COR-L47 (cell line): ENCODE measurements at regions not wholly inside any gene's neighbourhood (a gene's known extent, or its start where the extent isn't known, plus 50 kb on each side); places are given as distances from the start of the nearest gene placed in this dataset.

Experiments used
- DNase-seq: peaks from one replicate; lab custom pipeline; 2025; lab: John Stamatoyannopoulos, UW

DNA sequence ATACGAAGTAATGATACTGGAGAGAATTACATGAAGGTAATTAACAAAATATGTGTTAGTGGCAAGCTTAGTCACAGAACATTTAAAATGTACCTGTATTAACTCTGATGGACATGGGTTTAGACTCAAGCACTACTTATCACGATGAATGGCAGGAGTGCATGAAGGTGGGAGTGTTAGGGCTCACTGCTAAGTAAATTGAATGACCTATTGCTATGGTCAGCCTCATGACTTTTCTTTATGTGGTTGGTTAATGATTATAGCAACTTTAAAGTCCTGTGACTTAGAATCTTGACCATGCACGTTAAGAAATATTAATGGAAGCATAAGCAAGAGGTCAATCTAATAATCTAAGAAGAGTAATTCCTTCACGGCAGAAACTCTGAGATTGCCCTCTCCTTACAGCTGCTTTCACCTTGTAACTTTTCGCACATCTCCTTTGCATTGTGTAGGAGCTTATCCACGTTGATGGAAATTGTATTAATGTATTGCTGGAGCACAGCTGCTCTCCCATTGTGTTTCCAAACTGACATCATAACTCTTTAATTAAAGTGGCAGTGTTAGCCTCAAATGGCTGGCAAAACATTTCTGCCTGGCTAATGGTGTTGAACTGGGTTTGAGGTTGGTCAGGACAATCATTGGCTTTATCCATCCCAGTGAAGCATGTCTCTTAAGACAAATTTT lies 114.5 kb downstream of the RXFP2 start:
- no peak for DNase-seq

- no peak for DNase-seq
Observed at GRCh38 chr13:31859571-31859970, 120.2 kb downstream of the RXFP2 start.

GRCh38 chr13:31860002-31860401 lies 120.7 kb downstream of the RXFP2 start:
- DNase-seq, result no peak

DNA sequence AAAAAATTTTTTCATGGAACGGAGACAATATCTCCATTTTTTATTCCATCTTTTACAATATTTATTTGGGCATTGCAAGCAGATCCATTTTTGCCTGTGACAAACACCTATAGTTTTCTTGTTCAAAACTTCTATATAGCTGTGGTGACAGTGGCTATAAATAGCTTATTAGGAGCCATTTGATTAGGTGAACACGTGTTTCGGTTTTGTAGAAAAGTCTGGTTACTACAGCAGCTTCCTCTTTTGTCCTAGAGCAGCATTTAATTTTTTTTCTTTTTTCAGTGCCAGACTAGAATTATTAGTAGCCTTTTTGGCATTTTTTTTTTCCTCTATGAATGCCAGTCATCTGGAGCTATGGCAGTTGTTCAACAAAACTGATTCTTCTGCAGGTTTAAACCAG lies 123.5 kb downstream of the RXFP2 start:
- no peak for DNase-seq

GRCh38 chr13:31864307-31864706 lies 125.0 kb downstream of the RXFP2 start:
- DNase-seq, result no peak

DNA sequence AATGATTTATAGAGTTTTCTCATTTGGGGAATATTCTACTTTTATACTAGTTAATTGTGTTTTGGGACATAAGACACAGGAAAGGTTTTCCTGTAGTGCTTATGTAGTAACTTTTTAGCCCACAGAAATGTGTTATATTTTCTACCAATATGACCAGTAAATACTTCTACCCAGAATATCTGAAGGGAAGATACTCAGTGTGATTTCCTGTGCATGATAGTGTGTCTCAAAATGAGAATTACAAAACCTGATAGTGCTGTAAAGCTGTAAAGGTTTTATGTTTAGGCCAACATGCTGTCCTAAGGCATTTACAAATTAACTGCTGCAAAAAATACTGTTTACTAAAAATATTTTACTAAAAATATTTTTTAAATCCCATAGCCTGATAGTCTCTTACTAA lies 126.8 kb downstream of the RXFP2 start:
- no peak for DNase-seq

DNA sequence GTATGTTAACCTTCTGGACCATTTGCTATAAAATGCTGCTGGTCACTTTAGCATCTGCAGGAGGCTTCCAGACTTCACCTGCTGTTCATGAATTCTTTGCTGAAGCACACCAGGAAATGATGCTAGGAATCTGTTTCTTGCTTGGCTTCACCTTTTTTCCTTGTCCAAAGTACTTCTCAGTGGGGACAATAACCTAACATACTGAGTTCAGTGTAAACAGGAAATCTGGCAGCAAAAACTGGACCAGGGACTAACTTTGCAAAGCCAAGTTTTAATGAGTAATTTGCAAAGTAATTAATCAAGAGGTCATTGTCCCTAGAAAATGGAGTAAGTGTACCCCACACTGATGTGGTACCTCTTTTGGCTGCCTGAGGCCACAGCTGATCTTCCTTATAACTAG lies 128.4 kb downstream of the RXFP2 start:
- no peak for DNase-seq

GRCh38 chr13:31869582-31869981 lies 130.3 kb downstream of the RXFP2 start:
- DNase-seq, result no peak

DNA sequence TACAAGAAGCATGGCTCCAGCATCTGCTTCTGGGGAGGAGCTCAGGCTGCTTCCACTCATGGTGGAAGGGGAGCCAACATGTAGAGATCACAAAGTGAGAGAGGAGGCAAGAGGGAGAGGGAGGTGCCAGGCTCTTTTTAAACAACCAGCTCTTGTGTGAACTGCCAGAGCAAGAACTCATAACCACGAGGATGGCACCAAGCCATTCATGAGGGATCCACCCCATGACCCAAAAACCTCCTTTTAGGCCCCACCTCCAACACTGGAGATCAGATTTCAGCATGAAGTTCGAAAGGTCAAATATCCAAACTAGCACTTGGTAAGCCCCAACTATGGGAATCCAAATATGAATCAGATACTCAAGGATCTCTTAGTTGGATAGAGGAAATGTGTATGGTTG lies 131.2 kb downstream of the RXFP2 start:
- DNase-seq, result no peak

GRCh38 chr13:31873145-31873544 lies 133.8 kb downstream of the RXFP2 start:
- no peak for DNase-seq

DNA sequence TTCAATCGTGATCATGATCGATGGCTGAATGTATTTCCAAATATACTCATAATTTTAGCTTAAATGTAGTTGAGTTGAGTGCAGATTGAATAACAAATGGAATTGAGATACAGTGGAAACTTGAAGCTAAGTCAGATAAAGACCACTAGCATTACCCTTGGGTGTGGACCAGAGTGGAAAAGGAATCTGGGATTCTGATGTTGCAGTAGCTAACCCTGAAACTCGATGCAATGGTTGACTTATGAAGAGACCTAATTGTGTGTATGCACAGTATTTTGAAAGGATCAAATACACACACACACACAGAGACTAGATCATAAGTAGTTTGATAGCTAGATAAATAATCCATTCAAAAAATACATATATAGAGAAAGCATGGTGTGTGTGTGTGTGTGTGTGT lies 135.8 kb downstream of the RXFP2 start:
- no peak for DNase-seq

GRCh38 chr13:31878052-31878451 lies 138.7 kb downstream of the RXFP2 start:
- DNase-seq, result no peak

- no peak for DNase-seq
Observed at GRCh38 chr13:31878495-31878894, 139.2 kb downstream of the RXFP2 start.

DNA sequence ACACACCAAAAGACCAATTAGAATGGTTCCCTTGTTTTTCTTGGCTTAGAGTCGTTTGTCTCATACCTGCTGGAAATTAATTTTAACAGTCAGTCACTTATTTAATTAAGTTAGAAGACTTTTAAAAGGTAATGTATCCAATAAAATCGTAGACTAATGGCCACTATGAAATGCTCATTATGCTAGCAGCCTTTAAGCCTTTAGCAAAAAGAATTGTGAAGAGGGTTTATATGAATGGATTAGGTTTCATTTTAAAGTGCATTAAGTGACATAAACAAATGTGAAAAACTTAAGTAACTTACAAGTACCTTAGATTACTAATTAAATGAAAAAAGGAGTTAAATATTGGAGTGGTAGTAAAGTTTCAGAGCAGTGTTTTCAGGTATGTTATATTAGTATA lies 139.6 kb downstream of the RXFP2 start:
- no peak for DNase-seq

GRCh38 chr13:31880851-31881494 lies 141.6 kb downstream of the RXFP2 start:
- DNase-seq, result no peak

GRCh38 chr13:31881495-31881882 lies 142.2 kb downstream of the RXFP2 start:
- DNase-seq, result no peak

DNA sequence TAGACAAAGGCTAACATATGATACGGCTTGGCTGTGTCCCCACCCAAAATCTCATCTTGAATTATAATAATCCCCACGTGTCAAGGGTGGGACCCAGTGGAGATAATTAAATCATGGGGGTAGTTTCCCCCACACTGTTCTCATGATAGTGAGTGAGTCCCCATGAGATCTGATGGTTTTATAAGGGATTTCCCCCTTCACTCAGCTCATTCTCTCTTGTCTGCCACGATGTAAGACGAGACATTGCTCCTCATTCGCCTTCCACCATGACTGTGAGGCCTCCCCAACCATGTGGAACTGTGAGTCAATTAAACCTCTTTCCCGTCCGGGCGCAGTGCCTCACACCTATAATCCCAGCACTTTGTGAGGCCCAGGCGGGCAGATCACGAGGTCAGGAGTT lies 143.5 kb downstream of the RXFP2 start:
- DNase-seq, result no peak

GRCh38 chr13:31884556-31884955 lies 145.2 kb downstream of the RXFP2 start:
- DNase-seq, result no peak

GRCh38 chr13:31885994-31886393 lies 145.6 kb upstream of the FRY start:
- DNase-seq, result no peak

DNA sequence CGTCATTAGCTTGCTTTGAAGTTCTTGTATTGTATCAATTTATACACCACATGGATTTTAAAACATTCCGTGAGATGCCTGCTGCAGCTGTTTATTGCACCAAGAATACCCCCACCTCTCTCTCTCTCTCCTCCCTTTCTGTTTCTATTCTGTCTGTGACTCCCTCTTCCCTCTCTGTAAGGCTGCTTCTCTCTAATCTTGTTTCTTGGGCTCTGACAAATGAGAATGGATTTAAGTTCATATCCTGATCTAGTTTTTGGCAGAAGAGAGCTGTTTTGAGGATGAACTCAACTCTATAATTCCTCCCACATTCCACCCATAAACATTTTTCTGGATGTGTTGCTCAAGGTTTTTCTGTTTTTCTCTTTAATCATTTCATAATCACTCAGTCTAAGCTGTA lies 144.3 kb upstream of the FRY start:
- DNase-seq, result no peak

DNA sequence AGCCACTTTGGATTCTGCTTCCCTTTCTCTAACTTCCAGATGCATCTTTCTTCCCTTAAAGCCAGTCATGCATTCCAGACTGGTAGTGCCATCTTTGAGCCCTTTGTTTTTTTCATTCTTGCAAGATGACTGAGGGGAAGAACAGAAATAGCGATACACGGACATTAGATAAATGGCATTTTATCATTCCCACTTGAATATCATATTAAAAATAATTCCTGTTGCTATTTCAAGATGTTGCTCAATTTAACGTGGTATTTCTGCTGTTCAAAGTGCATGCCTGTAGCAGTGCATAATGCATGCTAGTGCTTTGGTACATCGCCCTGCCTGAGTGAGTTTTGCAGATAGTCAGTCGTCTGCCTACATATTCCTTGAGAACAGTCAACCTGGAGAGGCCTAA lies 140.6 kb upstream of the FRY start:
- no peak for DNase-seq

DNA sequence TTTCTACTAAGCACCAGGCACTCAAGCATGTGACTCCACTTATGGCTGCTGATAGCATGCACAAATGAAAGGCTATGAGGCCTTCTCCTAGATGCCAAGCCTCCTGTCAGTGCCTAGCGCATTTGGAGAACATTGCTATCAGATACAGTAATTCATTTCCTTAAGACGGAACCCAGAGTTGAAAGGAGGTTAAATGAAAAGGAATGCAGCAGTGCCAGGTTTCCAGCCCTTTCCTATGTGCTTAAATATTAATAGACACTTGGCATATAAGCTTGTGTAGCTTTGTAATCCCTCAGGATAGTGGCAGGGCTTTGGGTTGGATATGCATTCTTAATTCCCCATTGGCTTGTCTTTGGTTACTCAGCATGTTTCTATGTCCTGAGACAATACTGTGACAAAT lies 140.1 kb upstream of the FRY start:
- DNase-seq, result no peak

DNA sequence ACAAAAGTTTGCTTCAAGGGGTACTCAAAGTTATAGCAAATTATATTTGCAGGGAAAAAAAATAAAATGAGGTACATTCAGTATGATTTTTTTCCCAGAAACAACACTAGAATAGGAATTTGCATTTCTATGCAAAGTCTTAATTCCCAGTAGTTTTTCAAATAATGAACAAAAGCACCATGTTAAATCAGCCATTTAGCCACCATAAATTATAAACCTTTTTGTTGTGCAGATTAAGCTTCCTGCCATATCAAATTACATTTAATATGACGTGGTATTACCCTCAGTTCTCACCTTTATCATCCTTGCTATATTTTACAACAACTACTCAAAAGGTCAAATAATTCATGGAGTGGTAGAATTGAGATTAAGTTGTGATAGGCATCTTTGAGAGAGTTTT lies 136.6 kb upstream of the FRY start:
- DNase-seq, result no peak

DNA sequence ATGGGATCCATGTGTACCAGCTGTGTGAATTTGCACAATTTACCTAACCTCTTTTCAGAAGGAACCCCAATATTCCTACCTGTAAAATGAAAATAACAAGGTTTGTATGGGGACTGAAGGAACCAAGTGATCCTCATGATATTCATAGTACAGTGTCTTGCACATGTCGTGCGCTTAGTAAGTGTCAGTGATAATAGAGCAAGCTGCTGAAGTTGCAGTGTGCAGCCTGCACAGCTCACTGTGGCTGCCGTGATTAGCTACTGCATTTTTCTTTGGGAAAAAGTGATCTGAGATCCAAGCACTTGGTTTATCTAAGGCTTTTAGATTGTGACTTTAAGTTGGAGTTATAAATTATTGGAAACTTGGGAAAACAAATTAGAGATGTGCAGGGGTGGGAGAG lies 135.9 kb upstream of the FRY start:
- no peak for DNase-seq
